CD1c-positive myeloid dendritic cell (primary cell): ENCODE measurements at regions not wholly inside any gene's neighbourhood (a gene's known extent, or its start where the extent isn't known, plus 50 kb on each side); places are given as distances from the start of the nearest gene placed in this dataset.

Source experiments
- DNase-seq: peaks from one replicate; pipeline ENCODE4 v3.0.0-alpha.2; 2016; ENCODE audit errors: extremely low spot score

DNA sequence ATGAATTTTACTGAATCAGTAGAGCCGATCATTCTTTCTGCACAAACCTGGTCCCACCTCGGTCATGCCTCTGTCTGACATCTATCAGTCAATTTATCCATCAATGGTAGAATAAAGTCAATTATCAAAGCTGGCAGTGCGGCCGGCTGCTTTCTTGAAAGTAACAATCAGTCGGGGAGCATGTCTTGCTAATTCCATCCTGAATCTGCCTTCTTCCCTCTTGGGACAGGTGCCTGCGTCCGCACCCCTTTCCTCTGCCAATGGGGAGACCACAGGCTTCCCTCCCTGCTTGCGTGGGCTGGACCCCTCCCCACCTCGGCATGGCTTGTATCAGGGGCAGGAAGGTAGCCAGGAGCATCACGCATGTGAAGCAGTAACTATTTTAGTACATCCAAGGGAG, 962.9 kb downstream of the BRD1 start:
- DNase-seq, result no peak

- DNase-seq, result no peak
Measured at GRCh38 chr22:48863965-48864528, 963.6 kb downstream of the BRD1 start.

DNA sequence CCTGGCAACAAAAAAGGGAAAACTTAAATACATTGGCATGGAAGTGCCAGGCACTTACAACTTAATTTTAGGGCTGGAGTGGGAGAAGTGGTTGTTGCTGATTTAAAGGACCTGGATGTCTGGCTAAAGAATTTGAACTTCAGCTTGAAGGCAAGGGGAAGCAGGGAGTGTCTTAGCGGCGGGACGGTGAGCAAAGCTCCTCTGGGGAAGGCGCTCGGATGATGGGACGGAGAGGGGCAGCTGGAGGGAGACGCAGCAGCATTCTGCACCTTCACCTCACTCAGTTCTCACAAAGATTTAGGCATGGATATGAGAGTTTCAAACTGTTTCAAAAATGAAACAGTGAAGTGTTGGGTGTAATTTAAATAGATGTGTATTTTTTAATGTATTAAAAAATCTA, 967.1 kb downstream of the BRD1 start:
- DNase-seq, result no peak

DNA sequence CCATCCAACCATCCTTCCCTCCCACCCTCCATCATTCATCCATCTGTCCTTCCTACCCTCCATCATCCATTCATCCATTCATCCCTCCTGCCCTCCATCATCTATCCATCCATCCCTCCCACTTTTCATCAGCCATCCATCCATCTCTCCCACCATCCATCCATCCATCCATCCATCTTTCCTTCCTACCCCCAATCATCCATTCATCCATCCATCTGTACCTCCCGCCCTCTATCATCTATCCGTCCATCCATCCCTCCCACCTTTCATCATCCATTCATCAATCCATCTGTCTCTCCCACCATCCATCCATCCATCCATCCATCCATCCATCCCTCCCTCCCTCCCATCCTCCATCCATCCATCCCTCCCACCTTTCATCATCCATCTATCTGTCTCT, 968.8 kb downstream of the BRD1 start:
- no peak for DNase-seq

GRCh38 chr22:48858121-48858520, 969.6 kb downstream of the BRD1 start:
- DNase-seq, result no peak

DNA sequence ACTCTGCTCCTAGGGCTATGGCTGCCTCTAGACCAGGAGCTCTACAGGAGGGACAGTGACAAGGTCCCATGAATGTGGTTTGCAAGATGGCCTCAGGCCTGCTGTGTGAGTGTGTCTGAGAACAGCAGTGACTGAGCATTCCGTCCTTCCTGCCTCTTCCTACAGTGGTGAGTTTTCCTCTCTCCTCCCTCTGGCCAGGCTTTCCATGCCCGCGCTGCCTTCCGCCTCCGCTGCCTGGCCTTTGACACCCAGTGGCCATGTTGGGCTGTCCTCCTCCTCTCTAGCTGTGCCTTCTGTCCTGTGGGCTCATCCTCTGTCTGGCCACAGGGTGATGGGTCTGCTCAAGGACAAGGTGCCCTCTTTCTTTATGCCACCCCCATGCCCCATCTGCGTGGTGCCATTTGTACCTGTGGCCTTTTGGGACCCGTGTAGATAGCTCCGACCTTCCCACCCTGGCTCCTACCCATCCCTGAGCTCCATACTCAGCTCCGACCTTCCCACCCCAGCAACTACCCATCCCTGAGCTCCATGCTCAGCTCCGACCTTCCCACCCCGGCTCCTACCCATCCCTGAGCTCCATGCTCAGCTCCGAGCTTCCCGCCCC, 970.4 kb downstream of the BRD1 start:
- no peak for DNase-seq

DNA sequence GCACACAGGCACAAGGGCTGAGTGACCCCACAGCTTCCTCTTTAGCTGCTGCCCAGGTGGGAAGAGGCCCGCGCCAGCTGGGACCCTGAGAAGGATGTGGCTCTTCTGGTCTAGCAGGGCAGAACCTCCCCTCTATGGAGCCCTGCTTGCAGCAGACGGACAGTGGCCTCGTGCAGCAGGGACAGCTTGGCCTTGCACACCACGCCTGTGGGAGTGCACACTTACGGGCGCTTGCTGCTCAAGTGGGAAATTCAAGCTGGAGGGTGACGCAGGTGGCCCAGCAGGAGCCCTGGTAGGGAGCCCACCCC, 971.4 kb downstream of the BRD1 start:
- no peak for DNase-seq

- DNase-seq, result no peak
Measured at GRCh38 chr22:48855593-48856307, 971.9 kb downstream of the BRD1 start.

GRCh38 chr22:48855013-48855412, 972.7 kb downstream of the BRD1 start:
- DNase-seq, result no peak

- no peak for DNase-seq
Measured at GRCh38 chr22:48853627-48854240, 973.9 kb downstream of the BRD1 start.

DNA sequence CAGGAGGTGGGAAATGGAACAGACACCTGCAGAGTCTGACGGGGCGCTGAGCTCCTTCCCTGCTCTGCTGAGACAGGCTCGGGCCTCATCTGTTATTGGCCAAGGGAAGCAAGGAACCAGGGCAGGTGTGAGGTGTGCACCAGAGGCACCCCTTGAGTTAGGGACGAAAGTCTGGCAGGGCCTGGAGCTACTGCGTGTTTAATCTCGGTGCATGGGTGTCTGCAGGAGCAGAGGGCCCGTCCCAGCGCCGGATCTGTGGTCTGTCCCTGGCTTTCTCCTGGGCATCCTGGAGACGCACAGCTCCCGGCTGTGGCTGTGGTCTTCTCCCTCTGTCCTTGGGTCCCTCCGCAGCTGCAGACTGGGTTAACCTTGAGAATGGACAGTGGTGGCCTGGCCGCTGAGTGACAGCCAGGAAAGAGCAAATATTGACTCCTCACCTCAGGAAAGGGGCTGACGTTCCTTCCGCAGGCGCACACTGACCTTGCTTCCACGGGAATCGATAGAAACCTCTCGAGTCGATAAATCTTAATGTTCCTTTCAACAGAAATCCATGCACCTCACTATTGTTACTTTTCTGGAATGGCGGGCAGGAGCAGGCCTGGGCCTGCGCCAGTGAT, 975.6 kb downstream of the BRD1 start:
- no peak for DNase-seq

- no peak for DNase-seq
Measured at GRCh38 chr22:48850658-48851287, 976.9 kb downstream of the BRD1 start.

GRCh38 chr22:48849963-48850657, 977.6 kb downstream of the BRD1 start:
- no peak for DNase-seq

- DNase-seq, result no peak
Measured at GRCh38 chr22:48849219-48849912, 978.3 kb downstream of the BRD1 start.

DNA sequence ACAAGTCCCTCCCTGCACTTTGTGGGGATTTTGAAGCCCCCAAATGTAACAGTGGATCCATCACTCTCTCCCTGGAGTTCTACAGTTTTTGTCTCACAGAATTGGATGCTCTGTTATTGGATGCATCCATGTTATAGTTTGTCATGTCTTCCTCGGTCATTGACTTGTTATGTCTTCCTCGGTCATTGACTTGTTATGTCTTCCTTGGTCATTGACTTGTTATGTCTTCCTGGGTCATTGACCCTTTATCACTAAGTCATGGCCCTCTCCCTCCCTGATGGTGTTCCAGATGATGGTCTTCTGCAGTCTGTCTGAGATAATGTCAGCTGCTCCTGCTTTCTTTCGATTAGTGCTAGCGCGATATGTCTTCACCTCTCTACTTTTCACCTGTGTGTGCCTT, 981.5 kb downstream of the BRD1 start:
- DNase-seq, result no peak

DNA sequence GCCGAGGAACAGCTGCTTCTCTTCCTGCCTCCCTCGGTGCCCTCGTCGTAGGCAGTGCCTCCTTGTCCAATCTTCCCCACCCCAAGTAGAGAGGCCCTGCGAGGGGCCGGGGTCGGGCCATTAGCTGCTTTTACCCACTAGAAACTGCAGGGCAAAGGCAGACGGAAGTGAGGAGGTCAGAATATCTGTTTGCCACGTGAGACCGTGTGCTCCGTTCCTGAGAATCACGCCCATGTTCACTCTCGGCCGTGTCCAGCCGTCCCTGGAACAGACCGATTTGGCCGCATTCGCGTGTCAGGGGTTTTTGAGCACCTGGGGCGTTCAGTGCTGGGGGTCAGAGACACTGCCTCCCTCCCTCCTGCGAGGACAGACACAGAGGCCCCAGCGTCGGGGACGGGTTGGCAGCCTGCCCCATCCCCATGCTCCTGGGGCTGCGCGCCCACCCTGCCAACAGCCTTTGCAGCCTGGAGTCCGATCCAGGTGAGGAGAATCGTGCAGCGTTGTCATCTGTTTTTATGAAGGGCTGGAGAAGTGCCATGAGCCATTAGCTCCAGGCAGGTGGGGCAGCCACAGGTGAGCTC, 982.2 kb downstream of the BRD1 start:
- DNase-seq, result no peak

DNA sequence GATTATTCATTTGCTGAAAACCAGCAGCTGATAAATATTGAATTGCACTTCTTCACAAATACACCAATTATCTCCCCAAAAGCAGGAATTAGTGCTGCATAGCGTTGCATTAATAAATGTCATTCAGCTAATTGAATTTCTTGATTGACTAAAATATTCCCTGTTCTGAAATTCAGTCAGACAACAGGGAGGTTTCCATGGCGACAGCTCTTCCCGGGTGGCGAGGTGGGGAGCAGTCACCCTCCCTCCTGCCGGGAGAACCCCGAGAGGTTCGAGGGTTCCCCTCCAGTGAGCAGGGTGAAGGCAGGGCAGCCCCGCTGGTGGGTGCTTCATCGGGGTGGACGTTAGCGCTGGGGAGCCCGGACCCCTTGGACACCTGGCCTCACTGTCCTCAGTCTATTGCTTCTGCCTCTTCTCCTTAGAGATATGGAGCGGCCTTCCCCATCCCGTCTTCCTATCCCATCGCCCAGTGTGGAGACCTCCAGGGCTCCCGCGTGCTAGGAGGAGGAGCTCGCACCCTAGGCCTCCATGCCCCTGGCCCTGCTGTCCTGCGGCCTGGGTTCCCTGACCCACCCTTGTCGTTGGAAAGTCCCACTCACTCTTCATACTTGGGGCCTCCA, 983.5 kb downstream of the BRD1 start:
- no peak for DNase-seq

DNA sequence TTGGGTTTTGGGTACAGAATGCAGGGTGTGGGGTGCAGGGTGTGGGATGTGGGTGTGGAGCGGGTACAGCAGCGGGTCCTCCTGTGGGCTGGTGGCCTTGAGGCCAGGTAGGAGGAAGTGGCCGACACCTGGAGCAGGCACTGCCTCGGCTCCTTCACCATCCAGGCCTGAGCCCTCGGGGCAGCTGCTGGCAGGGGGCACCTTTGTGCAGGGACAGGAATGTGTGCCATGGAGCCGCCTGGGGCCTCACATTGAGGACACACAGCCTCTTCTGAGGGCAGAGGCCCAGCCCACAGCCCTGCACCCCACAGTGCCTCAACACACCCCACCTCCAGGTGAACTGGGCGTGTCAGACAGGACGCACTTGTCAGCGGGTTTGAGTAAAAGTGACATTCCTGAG, 984.0 kb downstream of the BRD1 start:
- no peak for DNase-seq

DNA sequence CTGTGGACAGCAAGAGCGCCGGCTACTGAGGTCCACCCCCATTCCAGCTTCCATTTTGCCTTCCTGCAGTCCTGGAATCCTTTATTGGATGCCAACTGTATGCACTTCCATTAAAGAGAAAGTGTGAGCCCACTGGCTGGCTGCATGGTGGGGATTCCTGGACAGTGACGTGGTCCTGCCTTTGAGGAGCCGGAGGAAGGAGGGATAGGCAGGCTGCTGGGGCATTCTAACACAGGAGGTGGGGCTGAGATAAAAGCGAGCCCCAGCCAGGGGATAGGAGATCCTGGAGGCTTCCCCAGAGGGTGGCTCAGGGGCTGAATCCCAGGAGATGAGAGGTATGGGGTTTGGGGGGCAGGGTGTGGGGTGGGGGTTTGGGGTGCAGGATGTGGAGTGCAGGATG, 984.7 kb downstream of the BRD1 start:
- DNase-seq, result no peak

GRCh38 chr22:48842583-48842945, 985.1 kb downstream of the BRD1 start:
- DNase-seq, result no peak
